ENCODE measurements at regions not wholly inside any gene's neighbourhood (a gene's known extent, or its start where the extent isn't known, plus 50 kb on each side); places are given as distances from the start of the nearest gene placed in this dataset.

- TF ChIP-seq CTCF (IDR thresholded peaks at IDR 0.05): no peak
- Mint-ChIP-seq H3K4me1 (ENCODE audit: low read depth) (no peaks in the 10 kb centered on the region), H3K27ac (no peak overlapping the region), H3K36me3 (ENCODE audit: low read depth) (no peaks in the 10 kb centered on the region), H3K4me3 (no peak overlapping the region), H3K27me3 (no peaks in the 10 kb centered on the region), H3K9me3 (no peaks in the 10 kb centered on the region)
- ChIA-PET POLR2A (no interaction called here), CTCF (interaction anchor here (1.1 kb wide), 1 partner anchor 8 kb away, joined by 3 read pairs; no protein-coding TSS in a partner anchor)
- intact Hi-C loops (cut with micrococcal nuclease): no loop called here
- ATAC-seq (no peak), DNase-seq (no peak)
Measured at GRCh38 chr2:236334122-236334876, 70.1 kb upstream of the ASB18 start.

- no peak for DNase-seq
- intact Hi-C loops (cut with micrococcal nuclease): no loop called here
- Mint-ChIP-seq H3K9me3 (no peaks in the 10 kb centered on the region), H3K4me1 (ENCODE audit: low read depth) (no peaks in the 10 kb centered on the region), H3K27ac (no peak overlapping the region), H3K36me3 (ENCODE audit: low read depth) (no peaks in the 10 kb centered on the region), H3K27me3 (no peaks in the 10 kb centered on the region), H3K4me3 (no peak overlapping the region)
- TF ChIP-seq CTCF (IDR thresholded peaks at IDR 0.05): no peak
- ChIA-PET CTCF (no interaction called here), POLR2A (no interaction called here)
- ATAC-seq: no peak
Measured at GRCh38 chr2:236335696-236336574, 71.7 kb upstream of the ASB18 start.

GRCh38 chr2:236336575-236337464, 72.6 kb upstream of the ASB18 start:
- H3K4me3 Mint-ChIP-seq: no peak overlapping the region
- no peaks in the 10 kb centered on the region for H3K27me3 Mint-ChIP-seq
- DNase-seq (no peak), ATAC-seq (no peak)
- ChIA-PET POLR2A (no interaction called here), CTCF (no interaction called here)
- no peak overlapping the region for H3K27ac Mint-ChIP-seq
- no peak for TF ChIP-seq CTCF (IDR thresholded peaks at IDR 0.05)
- H3K36me3 Mint-ChIP-seq (ENCODE audit: low read depth): no peaks in the 10 kb centered on the region
- no peaks in the 10 kb centered on the region for H3K4me1 Mint-ChIP-seq (ENCODE audit: low read depth)
- intact Hi-C loops (cut with micrococcal nuclease): no loop called here
- H3K9me3 Mint-ChIP-seq: no peaks in the 10 kb centered on the region

GRCh38 chr2:236337465-236338325, 73.5 kb upstream of the ASB18 start:
- no peak overlapping the region for H3K4me3 Mint-ChIP-seq
- intact Hi-C loops (cut with micrococcal nuclease): no loop called here
- no peaks in the 10 kb centered on the region for H3K36me3 Mint-ChIP-seq (ENCODE audit: low read depth)
- TF ChIP-seq CTCF (IDR thresholded peaks at IDR 0.05): no peak
- no peak for DNase-seq
- H3K27me3 Mint-ChIP-seq: no peaks in the 10 kb centered on the region
- H3K4me1 Mint-ChIP-seq (ENCODE audit: low read depth): no peaks in the 10 kb centered on the region
- no peak for ATAC-seq
- no peaks in the 10 kb centered on the region for H3K9me3 Mint-ChIP-seq
- ChIA-PET POLR2A (no interaction called here), CTCF (interaction anchor here (1.4 kb wide), 1 partner anchor 690 kb away, joined by 3 read pairs; no protein-coding TSS in a partner anchor)
- no peak overlapping the region for H3K27ac Mint-ChIP-seq

All from activated CD8-positive, alpha-beta T cell treated with anti-CD3 and anti-CD28 coated beads for 36 hours (primary cell).